ENCODE measurements at regions not wholly inside any gene's neighbourhood (a gene's known extent, or its start where the extent isn't known, plus 50 kb on each side); places are given as distances from the start of the nearest gene placed in this dataset.

- WGBS, 4 donors = 85 to 94% (median 92%) methylated on average over 12 to 13 of the region's 13 CpGs
- TF ChIP-seq, protein P1, sequence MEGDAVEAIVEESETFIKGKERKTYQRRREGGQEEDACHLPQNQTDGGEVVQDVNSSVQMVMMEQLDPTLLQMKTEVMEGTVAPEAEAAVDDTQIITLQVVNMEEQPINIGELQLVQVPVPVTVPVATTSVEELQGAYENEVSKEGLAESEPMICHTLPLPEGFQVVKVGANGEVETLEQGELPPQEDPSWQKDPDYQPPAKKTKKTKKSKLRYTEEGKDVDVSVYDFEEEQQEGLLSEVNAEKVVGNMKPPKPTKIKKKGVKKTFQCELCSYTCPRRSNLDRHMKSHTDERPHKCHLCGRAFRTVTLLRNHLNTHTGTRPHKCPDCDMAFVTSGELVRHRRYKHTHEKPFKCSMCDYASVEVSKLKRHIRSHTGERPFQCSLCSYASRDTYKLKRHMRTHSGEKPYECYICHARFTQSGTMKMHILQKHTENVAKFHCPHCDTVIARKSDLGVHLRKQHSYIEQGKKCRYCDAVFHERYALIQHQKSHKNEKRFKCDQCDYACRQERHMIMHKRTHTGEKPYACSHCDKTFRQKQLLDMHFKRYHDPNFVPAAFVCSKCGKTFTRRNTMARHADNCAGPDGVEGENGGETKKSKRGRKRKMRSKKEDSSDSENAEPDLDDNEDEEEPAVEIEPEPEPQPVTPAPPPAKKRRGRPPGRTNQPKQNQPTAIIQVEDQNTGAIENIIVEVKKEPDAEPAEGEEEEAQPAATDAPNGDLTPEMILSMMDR (IDR thresholded peaks at IDR 0.05) = no peak
- TF ChIP-seq POLR2A (IDR thresholded peaks at IDR 0.05) = no peak
- ATAC-seq (no peak), DNase-seq (no peak)
- Histone ChIP-seq H3K27me3 (no peaks in the 10 kb centered on the region), H3K36me3 (no peaks in the 10 kb centered on the region), H3K27ac (no peak overlapping the region), H3K9me3 (no peaks in the 10 kb centered on the region), H3K4me3 (no peak overlapping the region), H3K4me1 (peaks cover 0 to 16% (median 0%) of the 10 kb centered on the region in 12 donors)
- intact Hi-C loops (cut with DNase I) = no loop called here
Observed at GRCh38 chr21:33984021-33984481, 68.4 kb upstream of the ATP5PO start.

- WGBS, 4 donors = 68 to 78% (median 72%) methylated on average over 10 of the region's 10 CpGs
- H3K27ac ChIP-seq = no peak overlapping the region
- H3K4me3 ChIP-seq = no peak overlapping the region
- H3K27me3 ChIP-seq = no peaks in the 10 kb centered on the region
- peaks cover 0 to 35% (median 7%) of the 10 kb centered on the region in 12 donors for H3K4me1 ChIP-seq
- ATAC-seq (peak in 3 of 4 donors; percentile 29 to 52 (median 39)), DNase-seq (no peak)
- intact Hi-C loops (cut with DNase I) = no loop called here
- H3K36me3 ChIP-seq = no peaks in the 10 kb centered on the region
- H3K9me3 ChIP-seq = no peaks in the 10 kb centered on the region
- TF ChIP-seq POLR2A (IDR thresholded peaks at IDR 0.05) = no peak
- TF ChIP-seq, protein P1 (IDR thresholded peaks at IDR 0.05) = no peak
Observed at GRCh38 chr21:33981391-33982101, 65.9 kb upstream of the ATP5PO start.

DNA sequence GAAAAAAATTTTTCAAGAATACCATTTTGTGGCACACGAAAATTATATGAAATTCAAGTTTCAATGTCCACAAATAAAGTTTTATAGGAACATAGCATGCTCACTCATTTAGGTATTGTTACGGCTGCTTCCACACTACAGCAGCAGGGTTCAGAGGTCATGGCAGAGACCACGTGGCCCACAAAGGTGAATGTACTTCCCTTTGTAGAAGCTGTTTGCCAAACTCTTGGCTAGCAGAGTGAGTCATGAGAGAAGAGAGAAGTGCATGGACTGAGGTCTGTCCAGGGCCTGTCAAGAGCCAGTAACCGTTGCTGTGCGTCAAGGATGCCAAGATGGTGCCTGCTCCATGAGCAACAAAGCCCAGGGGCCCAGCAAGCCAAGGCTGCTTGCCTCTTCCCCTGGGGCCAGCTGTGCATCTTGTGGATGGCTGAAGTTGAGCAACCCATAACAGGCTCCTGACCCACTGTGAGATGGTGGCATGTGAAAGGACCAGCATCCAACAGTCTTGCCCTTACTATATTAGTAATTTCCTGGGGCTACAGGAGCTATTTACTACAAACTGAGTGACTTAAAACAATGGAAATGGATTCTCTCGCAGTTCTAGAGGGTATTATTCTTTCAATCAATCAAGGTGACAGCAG is 64.8 kb upstream of the ATP5PO start:
- H3K9me3 ChIP-seq = no peaks in the 10 kb centered on the region
- H3K4me3 ChIP-seq = no peak overlapping the region
- DNase-seq (no peak), ATAC-seq (no peak)
- TF ChIP-seq, protein P1 (IDR thresholded peaks at IDR 0.05) = no peak
- TF ChIP-seq POLR2A (IDR thresholded peaks at IDR 0.05) = no peak
- intact Hi-C loops (cut with DNase I) = no loop called here
- WGBS, 4 donors = 71 to 88% (median 82%) methylated on average over 5 to 6 of the region's 6 CpGs
- H3K27me3 ChIP-seq = no peaks in the 10 kb centered on the region
- H3K27ac ChIP-seq = no peak overlapping the region
- peaks cover 0 to 46% (median 16%) of the 10 kb centered on the region in 12 donors for H3K4me1 ChIP-seq
- no peaks in the 10 kb centered on the region for H3K36me3 ChIP-seq

- intact Hi-C loops (cut with DNase I) = loop anchor here in 2 of 10 donors (5.0 kb wide), 1 partner anchor 94 kb away; the partner anchor contains the start of genes MRPS6 (in 2 of the 2) and SLC5A3 (in 2 of the 2)
- Histone ChIP-seq H3K9me3 (no peaks in the 10 kb centered on the region), H3K27ac (no peak overlapping the region), H3K36me3 (no peaks in the 10 kb centered on the region), H3K4me1 (peaks cover 0 to 53% (median 16%) of the 10 kb centered on the region in 12 donors), H3K4me3 (no peak overlapping the region), H3K27me3 (no peaks in the 10 kb centered on the region)
- ATAC-seq (no peak), DNase-seq (no peak)
- WGBS, 4 donors = 92 to 95% (median 94%) methylated on average over 4 of the region's 4 CpGs
- TF ChIP-seq POLR2A (IDR thresholded peaks at IDR 0.05) = no peak
- TF ChIP-seq, protein P1 (IDR thresholded peaks at IDR 0.05) = no peak
Observed at GRCh38 chr21:33978585-33978984, 63.0 kb upstream of the ATP5PO start.
